ENCODE measurements at regions not wholly inside any gene's neighbourhood (a gene's known extent, or its start where the extent isn't known, plus 50 kb on each side); places are given as distances from the start of the nearest gene placed in this dataset.

DNA sequence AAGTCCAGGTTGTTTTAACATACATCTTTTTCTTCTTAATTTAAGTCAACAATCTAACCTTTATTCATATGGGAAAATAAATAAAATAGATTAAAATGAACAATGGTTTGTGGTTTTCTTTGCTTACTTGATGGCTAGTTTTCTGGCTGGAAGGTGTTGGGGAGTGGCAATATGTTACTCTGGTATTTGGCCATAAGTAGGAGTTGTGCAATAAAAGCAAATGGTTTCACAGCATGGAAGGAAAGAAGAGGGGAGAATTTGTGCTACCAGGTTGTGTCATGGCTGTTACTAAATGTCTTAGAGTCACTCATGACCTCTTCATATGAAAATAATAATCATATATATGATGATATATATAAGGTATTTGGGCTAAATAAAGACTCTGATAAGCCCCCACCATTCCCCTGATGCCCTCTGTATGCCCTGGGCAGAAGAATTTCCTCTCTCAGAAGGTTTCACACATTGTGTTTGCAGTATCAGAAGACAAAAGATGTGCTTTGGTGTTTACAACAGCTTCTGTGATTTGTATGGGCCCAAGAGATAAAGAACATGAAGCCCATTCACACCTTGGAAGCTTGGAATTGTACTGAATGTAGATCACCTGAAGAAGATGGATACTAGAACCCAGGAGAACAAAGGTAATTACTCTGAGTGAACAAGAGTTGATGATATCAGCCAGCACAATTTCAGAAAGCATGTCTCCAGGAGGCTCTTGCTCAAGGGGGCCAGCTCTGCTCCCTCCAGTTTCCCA is 160.9 kb downstream of the ALG10B start:
- H3K27me3 ChIP-seq, result no peaks in the 10 kb centered on the region
- H3K36me3 ChIP-seq, result no peaks in the 10 kb centered on the region
- no peak overlapping the region for H3K4me3 ChIP-seq
- no peaks in the 10 kb centered on the region for H3K9me3 ChIP-seq (ENCODE audit: low read depth)
- H3K27ac ChIP-seq, result no peak overlapping the region
- H3K4me1 ChIP-seq (ENCODE audit: low read depth), result no peaks in the 10 kb centered on the region
- TF ChIP-seq, protein P1, sequence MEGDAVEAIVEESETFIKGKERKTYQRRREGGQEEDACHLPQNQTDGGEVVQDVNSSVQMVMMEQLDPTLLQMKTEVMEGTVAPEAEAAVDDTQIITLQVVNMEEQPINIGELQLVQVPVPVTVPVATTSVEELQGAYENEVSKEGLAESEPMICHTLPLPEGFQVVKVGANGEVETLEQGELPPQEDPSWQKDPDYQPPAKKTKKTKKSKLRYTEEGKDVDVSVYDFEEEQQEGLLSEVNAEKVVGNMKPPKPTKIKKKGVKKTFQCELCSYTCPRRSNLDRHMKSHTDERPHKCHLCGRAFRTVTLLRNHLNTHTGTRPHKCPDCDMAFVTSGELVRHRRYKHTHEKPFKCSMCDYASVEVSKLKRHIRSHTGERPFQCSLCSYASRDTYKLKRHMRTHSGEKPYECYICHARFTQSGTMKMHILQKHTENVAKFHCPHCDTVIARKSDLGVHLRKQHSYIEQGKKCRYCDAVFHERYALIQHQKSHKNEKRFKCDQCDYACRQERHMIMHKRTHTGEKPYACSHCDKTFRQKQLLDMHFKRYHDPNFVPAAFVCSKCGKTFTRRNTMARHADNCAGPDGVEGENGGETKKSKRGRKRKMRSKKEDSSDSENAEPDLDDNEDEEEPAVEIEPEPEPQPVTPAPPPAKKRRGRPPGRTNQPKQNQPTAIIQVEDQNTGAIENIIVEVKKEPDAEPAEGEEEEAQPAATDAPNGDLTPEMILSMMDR (IDR thresholded peaks at IDR 0.05; ENCODE audit: low read depth, low read length), result no peak
- no peak for DNase-seq (ENCODE audit: low read depth in 1 of 2, low spot score in 1 of 2)

DNA sequence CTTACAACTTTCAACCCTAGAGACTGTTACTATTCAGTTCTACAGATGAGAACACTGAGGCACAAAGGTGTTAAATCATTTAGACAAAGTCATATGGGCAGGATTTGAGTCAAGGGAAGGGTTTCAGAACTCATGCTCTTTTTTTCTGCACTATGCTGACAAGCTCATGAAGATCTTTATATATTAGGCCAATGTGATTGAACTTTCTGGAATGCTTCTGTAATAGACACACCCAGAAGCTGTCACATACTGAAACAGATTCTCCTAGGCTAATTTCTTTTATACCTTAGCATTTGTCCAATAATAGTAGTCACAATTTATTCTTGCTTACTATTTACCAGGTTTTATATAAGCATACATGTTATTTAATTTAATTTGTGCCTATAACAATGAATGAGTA is 164.0 kb downstream of the ALG10B start:
- H3K4me1 ChIP-seq (ENCODE audit: low read depth), result no peaks in the 10 kb centered on the region
- TF ChIP-seq, protein P1 (IDR thresholded peaks at IDR 0.05; ENCODE audit: low read depth, low read length), result no peak
- DNase-seq (ENCODE audit: low read depth in 1 of 2, low spot score in 1 of 2), result no peak
- H3K27ac ChIP-seq, result no peak overlapping the region
- no peaks in the 10 kb centered on the region for H3K36me3 ChIP-seq
- no peak overlapping the region for H3K4me3 ChIP-seq
- H3K27me3 ChIP-seq, result no peaks in the 10 kb centered on the region
- no peaks in the 10 kb centered on the region for H3K9me3 ChIP-seq (ENCODE audit: low read depth)

DNA sequence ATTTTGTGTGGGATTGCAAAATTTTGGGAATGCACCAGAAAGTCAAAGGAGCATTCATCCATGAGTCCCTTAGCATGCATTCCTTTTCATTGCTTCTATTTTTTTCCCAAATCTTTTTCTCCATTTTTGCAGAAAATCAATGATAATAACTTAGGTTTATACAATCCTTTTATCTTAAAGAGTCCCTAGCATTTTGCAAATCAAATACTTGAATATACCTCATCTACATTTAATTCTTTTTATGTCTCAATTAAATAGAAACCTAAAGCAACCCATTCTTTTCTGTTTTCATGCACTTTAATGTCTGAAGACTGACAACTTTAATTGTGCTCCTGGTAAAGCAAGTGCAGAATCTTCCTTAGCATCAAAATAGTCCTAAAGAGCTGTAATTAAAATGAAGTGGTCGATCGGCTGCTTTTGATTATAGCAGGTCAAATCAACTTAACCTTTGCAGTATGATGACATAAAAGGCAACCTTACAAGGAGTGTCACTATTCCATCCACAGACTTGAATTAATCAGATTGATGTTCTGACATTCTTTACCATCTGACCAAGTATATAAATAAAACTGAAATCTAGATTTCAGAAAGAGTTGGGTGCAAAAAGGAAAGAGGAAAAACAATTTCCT is 168.4 kb downstream of the ALG10B start:
- Histone ChIP-seq H3K9me3 (ENCODE audit: low read depth) (no peaks in the 10 kb centered on the region), H3K4me1 (ENCODE audit: low read depth) (no peaks in the 10 kb centered on the region), H3K36me3 (no peaks in the 10 kb centered on the region), H3K27me3 (no peaks in the 10 kb centered on the region), H3K27ac (no peak overlapping the region), H3K4me3 (no peak overlapping the region)
- no peak for DNase-seq (ENCODE audit: low read depth in 1 of 2, low spot score in 1 of 2)
- TF ChIP-seq, protein P1 (IDR thresholded peaks at IDR 0.05; ENCODE audit: low read depth, low read length), result no peak

DNA sequence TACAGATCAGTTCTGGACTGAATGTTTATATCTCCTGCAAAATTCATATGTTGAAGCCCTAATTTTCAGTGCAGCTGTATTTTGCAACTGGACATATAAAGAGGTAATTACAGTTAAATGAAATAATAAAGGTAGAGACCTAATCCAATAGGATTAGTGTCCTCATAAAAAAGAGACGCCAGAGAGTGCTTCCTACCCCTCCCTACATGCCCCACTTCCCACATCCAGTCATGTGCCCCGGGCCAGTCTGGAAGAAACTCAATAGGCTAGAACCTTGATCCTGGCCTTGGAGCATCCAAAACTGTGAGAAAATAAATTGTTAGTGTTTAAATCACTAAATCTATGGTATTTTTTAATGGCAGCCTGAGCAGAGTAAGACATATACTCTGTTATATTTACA is 172.3 kb downstream of the ALG10B start:
- Histone ChIP-seq H3K9me3 (ENCODE audit: low read depth) (no peaks in the 10 kb centered on the region), H3K4me3 (no peak overlapping the region), H3K4me1 (ENCODE audit: low read depth) (no peaks in the 10 kb centered on the region), H3K27me3 (no peaks in the 10 kb centered on the region), H3K36me3 (no peaks in the 10 kb centered on the region), H3K27ac (no peak overlapping the region)
- no peak for DNase-seq (ENCODE audit: low read depth in 1 of 2, low spot score in 1 of 2)
- TF ChIP-seq, protein P1 (IDR thresholded peaks at IDR 0.05; ENCODE audit: low read depth, low read length), result no peak

DNA sequence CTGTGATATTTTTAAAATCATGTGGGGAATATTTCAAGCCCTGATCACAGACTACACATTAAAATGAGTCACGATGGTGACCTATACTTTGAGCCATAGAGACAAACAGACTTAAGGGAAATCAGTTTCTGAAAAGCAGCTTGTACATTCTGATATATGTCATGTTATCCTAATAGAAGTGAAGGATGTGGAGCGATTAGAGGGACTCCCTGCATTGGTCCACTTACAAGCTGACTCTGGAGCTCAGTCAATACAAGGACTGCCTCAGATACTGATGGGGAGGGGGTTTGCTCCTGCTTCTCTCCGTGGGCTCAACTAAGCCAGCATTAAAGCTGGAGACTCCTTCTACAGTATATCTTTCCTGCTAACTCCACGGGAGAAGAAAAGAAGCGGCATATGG is 173.5 kb downstream of the ALG10B start:
- Histone ChIP-seq H3K4me3 (no peak overlapping the region), H3K4me1 (ENCODE audit: low read depth) (no peaks in the 10 kb centered on the region), H3K27me3 (no peaks in the 10 kb centered on the region), H3K27ac (no peak overlapping the region), H3K36me3 (no peaks in the 10 kb centered on the region), H3K9me3 (ENCODE audit: low read depth) (no peaks in the 10 kb centered on the region)
- TF ChIP-seq, protein P1 (IDR thresholded peaks at IDR 0.05; ENCODE audit: low read depth, low read length), result no peak
- no peak for DNase-seq (ENCODE audit: low read depth in 1 of 2, low spot score in 1 of 2)

Measured in cardiac muscle cell (in vitro differentiated cells and primary cell).